Stimulated activated CD8-positive, alpha-beta memory T cell treated with anti-CD3 and anti-CD28 coated beads, Interleukin-7, amount 100 ng/mL, for 1 hour (primary cell): ENCODE measurements at regions not wholly inside any gene's neighbourhood (a gene's known extent, or its start where the extent isn't known, plus 50 kb on each side); places are given as distances from the start of the nearest gene placed in this dataset.

ENCODE experiments used
- DNase-seq, 2 donors: peaks; one replicate each; pipeline ENCODE4 v3.0.0-alpha.2; 2020; ENCODE audit warnings: low read depth in 2 of 2

DNA sequence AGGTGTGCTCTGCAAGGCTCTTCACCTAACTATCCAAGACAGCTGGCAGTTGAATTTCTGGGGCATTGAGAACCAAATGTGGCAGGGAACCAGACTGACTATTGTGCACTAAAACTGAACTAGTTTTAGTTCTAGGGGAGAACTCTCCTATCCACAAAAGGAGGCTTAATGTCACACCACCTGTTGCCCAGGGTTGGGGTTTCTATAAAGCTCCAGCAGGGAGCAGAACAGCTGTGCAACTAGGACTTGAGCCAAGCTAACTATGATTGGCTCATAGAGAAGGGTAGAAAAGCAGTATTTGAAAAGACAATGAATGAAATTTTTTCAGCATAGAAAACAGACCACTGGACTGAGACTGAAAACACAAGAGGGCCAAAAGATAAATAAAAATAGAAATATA lies 53.3 kb upstream of the FGGY start:
- no peak for DNase-seq

DNA sequence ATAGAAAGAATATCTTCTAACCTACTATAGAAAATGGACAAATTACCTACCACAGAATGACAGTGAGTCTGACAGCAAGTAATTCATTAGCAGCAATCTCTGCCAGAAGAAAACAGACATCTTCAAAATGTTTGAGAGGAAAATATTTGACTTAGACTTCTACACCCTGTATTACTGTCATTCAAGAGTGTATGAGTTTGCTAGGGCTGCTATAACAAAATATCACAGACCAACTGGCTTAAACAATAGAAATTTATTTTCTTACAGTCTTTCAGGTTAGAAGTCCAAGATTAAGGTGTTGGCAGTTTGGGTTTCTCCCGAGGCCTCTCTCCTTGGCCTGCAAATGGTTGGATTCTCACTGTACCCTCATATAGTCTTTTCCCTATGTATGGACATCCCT lies 52.9 kb upstream of the FGGY start:
- no peak for DNase-seq

DNA sequence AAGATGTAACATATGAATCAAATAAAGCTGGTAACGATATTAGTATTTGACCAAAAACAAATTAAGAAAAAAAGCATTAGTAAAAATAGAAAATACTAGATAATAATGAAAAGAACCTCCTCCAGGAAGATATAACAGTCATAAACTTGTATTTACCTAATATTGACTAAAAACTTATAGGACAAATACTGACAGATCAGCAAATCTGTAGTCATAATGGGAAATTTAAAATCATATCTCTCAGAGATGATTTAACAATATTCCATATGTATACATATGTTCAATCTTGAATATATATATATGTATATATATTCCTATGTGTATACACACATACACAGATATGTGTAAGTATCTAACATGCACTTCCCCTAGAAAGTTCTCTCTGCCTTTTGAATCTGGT lies 52.0 kb upstream of the FGGY start:
- DNase-seq, result no peak
